ENCODE measurements at regions not wholly inside any gene's neighbourhood (a gene's known extent, or its start where the extent isn't known, plus 50 kb on each side); places are given as distances from the start of the nearest gene placed in this dataset.

DNA sequence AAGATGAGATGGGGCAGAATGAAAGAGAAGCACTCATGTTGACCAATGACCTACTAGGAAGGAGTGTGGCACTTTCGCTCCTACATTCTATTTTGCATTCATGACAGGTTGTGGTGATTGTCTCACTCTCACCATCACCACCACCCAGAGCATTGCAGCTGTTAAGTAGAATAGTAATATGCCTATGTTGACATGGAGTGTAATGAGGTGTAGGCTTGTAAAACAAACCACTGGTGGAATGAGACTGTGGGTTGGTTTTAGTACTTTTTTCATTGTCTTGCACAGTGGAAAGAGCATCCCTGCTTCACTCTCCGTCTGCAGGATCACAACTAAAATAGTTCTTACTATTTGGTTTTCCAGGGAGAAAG is 516.7 kb downstream of the NTRK2 start:
- Histone ChIP-seq H3K27me3 (ENCODE audit: control insufficient read depth, extremely low read depth, insufficient read depth, low read length) (no peaks in the 10 kb centered on the region), H3K27ac (ENCODE audit: control insufficient read depth, insufficient read depth, low read length) (no peak overlapping the region), H3K4me2 (ENCODE audit: control insufficient read depth, extremely low read depth, insufficient read depth, low read depth, low read length) (no peak overlapping the region), H3K9me3 (ENCODE audit: control insufficient read depth, low read depth, low read length) (no peaks in the 10 kb centered on the region), H3K4me3 (ENCODE audit: control insufficient read depth in 2 of 3, extremely low read depth in 1 of 3, insufficient read depth in 2 of 3, low read depth in 1 of 3, low read length in 3 of 3) (no peak overlapping the region), H3K79me2 (ENCODE audit: control insufficient read depth, insufficient read depth, low read length) (no peaks in the 10 kb centered on the region), H3K36me3 (ENCODE audit: control insufficient read depth in 2 of 2, extremely low read depth in 1 of 2, insufficient read depth in 2 of 2, low read length in 2 of 2) (no peaks in the 10 kb centered on the region), H4K20me1 (ENCODE audit: control insufficient read depth, extremely low read depth, insufficient read depth, low read length) (no peaks in the 10 kb centered on the region), H3K9me1 (ENCODE audit: control insufficient read depth, extremely low read depth, insufficient read depth, low read length) (no peaks in the 10 kb centered on the region), H2AFZ (ENCODE audit: control insufficient read depth, low read length) (no peak overlapping the region), H3K9ac (ENCODE audit: control insufficient read depth, extremely low read depth, insufficient read depth, low read length) (no peak overlapping the region), H3K4me1 (ENCODE audit: control insufficient read depth, extremely low read depth, insufficient read depth, low read length) (peaks cover 20% of the 10 kb centered on the region)
- FAIRE-seq = no peak
- no peak for DNase-seq (ENCODE audit: low read depth, low spot score)
- no peak for TF ChIP-seq EZH2 (IDR thresholded peaks at IDR 0.05; ENCODE audit: low read length)
- TF ChIP-seq, protein P1, sequence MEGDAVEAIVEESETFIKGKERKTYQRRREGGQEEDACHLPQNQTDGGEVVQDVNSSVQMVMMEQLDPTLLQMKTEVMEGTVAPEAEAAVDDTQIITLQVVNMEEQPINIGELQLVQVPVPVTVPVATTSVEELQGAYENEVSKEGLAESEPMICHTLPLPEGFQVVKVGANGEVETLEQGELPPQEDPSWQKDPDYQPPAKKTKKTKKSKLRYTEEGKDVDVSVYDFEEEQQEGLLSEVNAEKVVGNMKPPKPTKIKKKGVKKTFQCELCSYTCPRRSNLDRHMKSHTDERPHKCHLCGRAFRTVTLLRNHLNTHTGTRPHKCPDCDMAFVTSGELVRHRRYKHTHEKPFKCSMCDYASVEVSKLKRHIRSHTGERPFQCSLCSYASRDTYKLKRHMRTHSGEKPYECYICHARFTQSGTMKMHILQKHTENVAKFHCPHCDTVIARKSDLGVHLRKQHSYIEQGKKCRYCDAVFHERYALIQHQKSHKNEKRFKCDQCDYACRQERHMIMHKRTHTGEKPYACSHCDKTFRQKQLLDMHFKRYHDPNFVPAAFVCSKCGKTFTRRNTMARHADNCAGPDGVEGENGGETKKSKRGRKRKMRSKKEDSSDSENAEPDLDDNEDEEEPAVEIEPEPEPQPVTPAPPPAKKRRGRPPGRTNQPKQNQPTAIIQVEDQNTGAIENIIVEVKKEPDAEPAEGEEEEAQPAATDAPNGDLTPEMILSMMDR (optimal IDR thresholded peaks at IDR 0.05 in 1 of 3, IDR thresholded peaks at IDR 0.05 in 1 of 3, conservative IDR thresholded peaks at IDR 0.05 in 1 of 3; ENCODE audit: extremely low read depth in 1 of 3, insufficient read depth in 2 of 3, low read length in 3 of 3) = no peak
- dilution Hi-C loops (cut with MboI; ENCODE audit: extremely low pct_ligation_motif_present, low sequenced_read_pairs) = no loop called here

DNA sequence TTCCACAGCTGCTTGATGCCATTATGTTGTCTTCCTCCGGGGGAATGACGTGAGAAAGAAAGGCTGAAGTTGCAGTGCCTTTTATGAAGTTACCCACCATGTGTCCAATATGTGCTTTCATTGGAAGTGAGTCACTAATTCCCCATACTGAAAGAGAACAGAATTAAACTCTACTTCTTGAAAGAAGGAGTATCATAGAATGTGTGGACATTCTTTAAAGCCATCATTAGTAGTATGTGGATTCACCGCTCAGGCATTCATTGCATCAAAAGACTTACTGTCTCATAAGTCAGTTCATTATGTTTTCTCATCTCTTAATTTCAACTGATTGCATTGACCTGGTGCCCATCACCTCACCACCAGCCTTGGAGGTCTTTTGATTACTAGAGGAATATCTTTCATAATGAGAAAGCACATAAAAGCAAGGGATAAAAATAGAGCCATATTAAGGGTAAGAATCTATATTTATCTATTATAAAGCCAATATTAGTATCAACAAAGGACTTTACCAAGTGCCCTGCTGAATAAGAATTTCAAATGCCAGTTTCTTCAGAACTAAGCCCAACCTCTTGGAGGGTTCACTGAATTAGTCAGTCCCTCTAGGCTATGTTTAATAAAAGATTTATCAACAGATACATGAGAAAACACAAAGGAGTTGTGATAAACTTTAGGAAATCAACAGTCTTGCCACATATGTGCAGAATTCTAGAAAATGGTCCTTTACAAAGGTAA is 516.1 kb downstream of the NTRK2 start:
- dilution Hi-C loops (cut with MboI; ENCODE audit: extremely low pct_ligation_motif_present, low sequenced_read_pairs) = no loop called here
- peak; percentile 62 for FAIRE-seq
- H3K4me1 ChIP-seq (ENCODE audit: control insufficient read depth, extremely low read depth, insufficient read depth, low read length) = peaks cover 24% of the 10 kb centered on the region
- H3K36me3 ChIP-seq (ENCODE audit: control insufficient read depth in 2 of 2, extremely low read depth in 1 of 2, insufficient read depth in 2 of 2, low read length in 2 of 2) = no peaks in the 10 kb centered on the region
- no peak overlapping the region for H3K9ac ChIP-seq (ENCODE audit: control insufficient read depth, extremely low read depth, insufficient read depth, low read length)
- TF ChIP-seq EZH2 (IDR thresholded peaks at IDR 0.05; ENCODE audit: low read length) = no peak
- TF ChIP-seq, protein P1 (optimal IDR thresholded peaks at IDR 0.05 in 1 of 3, IDR thresholded peaks at IDR 0.05 in 1 of 3, conservative IDR thresholded peaks at IDR 0.05 in 1 of 3; ENCODE audit: extremely low read depth in 1 of 3, insufficient read depth in 2 of 3, low read length in 3 of 3) = no peak
- no peaks in the 10 kb centered on the region for H3K27me3 ChIP-seq (ENCODE audit: control insufficient read depth, extremely low read depth, insufficient read depth, low read length)
- no peak for DNase-seq (ENCODE audit: low read depth, low spot score)
- H2AFZ ChIP-seq (ENCODE audit: control insufficient read depth, low read length) = no peak overlapping the region
- H3K9me3 ChIP-seq (ENCODE audit: control insufficient read depth, low read depth, low read length) = no peaks in the 10 kb centered on the region
- no peaks in the 10 kb centered on the region for H3K9me1 ChIP-seq (ENCODE audit: control insufficient read depth, extremely low read depth, insufficient read depth, low read length)
- no peak overlapping the region for H3K27ac ChIP-seq (ENCODE audit: control insufficient read depth, insufficient read depth, low read length)
- no peaks in the 10 kb centered on the region for H3K79me2 ChIP-seq (ENCODE audit: control insufficient read depth, insufficient read depth, low read length)
- H3K4me3 ChIP-seq (ENCODE audit: control insufficient read depth in 2 of 3, extremely low read depth in 1 of 3, insufficient read depth in 2 of 3, low read depth in 1 of 3, low read length in 3 of 3) = no peak overlapping the region
- H3K4me2 ChIP-seq (ENCODE audit: control insufficient read depth, extremely low read depth, insufficient read depth, low read depth, low read length) = no peak overlapping the region
- H4K20me1 ChIP-seq (ENCODE audit: control insufficient read depth, extremely low read depth, insufficient read depth, low read length) = no peaks in the 10 kb centered on the region
